T follicular helper cell (primary cell): ENCODE measurements at regions not wholly inside any gene's neighbourhood (a gene's known extent, or its start where the extent isn't known, plus 50 kb on each side); places are given as distances from the start of the nearest gene placed in this dataset.

Source experiments
- DNase-seq: peaks from one replicate; pipeline ENCODE4 v3.0.0-alpha.2; 2020; ENCODE audit warnings: low read depth

DNA sequence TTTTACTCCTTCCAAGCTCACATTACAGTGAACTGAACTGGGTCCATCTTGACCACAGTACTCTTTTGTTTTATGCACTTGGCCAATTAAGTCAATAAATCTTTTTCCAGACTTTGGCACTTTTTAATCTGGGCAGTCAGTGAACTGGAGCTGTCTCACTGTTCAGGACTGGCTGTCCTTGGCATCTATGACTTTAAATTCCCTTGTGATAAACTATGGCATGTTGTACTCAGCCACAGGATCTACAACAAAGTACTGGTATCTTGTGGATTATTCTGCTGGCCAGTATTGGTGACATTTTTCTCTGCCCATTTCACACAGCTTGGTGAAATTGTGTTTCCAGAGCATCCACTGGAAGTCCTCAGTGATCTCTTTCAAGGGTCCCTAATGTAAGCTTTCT, 1144.8 kb upstream of the SEMA6A start:
- no peak for DNase-seq

- no peak for DNase-seq
Observed at GRCh38 chr5:117713585-117714198, 1139.1 kb upstream of the SEMA6A start.

GRCh38 chr5:117701062-117701461, 1126.4 kb upstream of the SEMA6A start:
- DNase-seq: no peak

DNA sequence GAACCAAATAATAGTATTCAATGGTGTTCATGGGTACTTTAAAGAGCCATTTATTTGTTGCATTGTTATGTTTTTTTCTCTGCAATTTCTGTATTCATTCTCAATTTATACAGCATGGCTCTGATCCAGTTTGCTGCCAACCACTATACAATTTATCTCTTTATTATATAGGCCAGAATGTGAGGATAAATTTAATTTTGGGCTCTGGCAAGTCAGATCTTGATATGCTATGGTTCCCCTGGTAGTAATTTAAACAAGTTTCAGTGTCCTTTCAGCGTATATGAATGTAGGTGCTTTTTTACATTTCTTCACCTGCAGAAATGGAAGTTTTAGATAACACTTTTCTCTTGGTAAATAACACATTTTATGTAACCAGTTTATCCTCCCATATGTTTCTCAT, 1118.0 kb upstream of the SEMA6A start:
- no peak for DNase-seq

DNA sequence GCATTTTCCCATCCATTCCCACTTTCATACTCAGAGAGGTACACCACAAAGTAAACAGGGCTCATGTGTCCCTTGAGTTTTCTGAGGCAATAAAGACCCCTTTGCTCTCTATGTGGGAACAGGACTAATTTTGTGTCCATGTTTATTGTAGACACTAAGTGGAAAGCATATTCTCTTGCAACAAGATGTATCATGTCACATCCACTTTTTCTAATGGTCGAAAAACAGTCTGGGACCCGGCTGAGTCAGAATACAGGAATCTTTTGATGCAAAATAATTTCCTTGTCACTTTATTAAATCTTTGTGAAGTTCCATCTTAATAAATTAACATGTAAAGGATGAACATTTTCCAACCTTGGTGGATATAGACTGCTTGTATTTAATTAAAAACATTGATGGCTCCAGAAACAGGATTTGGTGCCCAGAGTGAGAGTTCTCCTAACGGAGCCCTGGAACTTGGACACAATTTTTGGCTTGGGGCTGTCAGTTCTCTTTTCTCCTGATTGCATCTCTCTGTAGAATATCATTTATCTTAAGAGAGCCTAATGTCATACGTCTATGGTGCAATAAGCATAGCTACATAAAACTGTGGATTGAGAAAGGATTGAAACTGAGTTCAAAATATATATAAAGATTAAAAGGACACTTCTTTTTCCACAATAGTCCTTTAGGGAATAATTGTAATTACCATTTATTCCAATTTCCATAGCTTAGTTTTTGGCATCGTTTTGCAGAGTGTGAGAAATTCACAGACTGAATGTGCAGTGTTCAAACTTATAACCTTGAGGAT, 1116.7 kb upstream of the SEMA6A start:
- no peak for DNase-seq

GRCh38 chr5:117690612-117691011, 1116.0 kb upstream of the SEMA6A start:
- no peak for DNase-seq

DNA sequence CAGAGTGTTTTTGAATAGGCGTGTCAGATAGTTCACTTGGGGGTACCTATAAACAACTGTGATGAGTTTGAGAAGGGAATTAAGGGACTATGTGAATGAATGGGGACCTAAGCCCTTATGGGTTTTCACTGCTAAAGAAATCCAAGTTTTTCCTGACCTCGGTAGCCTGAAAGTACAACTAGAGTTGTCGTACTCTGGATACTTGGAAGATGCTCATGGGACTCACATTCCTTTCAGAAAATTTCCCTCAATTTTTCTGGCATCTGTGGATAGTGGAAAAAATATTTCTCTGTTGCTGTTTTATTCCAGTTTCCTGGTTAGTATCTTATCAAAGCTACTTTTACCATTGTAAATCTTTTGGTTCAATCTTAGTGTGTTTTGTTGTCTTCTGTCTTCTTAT, 1112.3 kb upstream of the SEMA6A start:
- no peak for DNase-seq

GRCh38 chr5:117682416-117682815, 1107.8 kb upstream of the SEMA6A start:
- DNase-seq: no peak

- no peak for DNase-seq
Observed at GRCh38 chr5:117681431-117682254, 1107.0 kb upstream of the SEMA6A start.

DNA sequence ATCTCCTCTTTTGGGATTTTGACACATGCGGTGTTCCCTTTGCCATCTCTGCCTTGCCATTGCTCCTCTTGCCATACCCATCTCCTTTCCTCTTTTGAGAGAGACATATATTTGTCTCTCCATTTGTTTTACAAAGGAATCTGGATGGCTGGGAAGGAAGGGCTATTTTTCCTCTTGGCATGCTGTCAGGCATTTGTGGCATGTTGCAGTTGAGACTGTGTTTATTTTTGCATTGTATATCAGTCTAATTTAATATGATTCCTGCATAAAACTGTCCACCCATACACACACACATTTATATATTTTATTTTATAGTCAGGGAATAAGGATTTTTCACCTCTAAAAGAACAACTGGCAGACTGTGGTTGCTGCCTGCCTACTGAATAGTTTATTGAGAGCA, 1105.8 kb upstream of the SEMA6A start:
- no peak for DNase-seq

DNA sequence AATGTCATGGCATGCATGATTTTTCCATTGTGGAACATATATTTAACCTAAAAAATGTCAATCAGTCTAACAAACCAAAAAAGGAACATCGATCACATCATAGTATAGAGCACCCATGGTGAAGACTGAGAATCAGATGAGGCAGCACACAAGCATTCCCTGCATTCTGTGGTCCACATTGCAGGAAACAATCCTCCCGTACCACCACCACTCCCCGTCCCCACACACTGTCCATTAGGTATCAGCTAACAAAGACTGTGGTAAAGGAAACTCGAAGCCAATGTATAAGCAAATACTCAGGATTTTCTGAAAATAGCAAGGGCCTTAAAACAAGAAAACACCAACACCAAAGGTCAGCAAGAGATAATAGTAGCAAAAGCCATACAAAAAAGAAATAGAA, 1104.4 kb upstream of the SEMA6A start:
- no peak for DNase-seq

GRCh38 chr5:117675646-117676045, 1101.0 kb upstream of the SEMA6A start:
- DNase-seq: no peak

DNA sequence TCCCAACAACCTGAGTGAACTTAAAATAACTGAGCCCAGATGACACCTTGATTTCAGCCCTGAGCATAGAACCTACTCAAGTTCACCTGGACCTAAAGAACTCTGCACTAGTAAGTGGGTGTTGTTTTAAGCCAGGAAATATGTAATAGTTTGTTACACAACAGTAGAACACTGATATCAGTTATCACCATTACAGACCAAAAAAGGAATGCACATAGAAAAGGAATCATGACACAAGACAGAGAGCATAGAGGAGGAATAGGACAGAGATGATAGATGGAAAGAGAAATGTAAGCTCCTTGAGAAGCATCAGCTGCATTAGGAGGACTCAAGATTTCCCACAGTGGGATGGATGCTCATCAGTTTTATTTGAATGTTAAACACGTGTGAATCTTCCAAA, 1096.9 kb upstream of the SEMA6A start:
- DNase-seq: no peak

DNA sequence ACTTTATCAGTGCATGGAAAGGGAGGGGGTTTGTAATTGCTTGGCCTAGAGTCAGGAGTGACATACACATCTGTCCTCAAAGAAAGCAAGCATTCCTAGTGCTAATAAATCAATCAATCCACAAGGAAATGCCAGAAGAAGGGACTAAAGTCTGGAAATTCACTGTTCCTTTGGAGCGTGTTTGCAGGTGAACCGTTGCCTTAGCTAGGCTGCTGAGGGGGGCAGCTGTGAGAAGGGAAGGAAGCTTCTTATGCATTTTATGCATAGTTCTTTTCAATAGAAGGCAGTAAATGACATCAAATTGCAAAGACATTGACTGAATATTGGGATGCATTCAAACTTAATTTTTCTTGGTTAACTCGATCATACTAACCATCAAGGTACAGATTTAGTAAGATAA, 1092.5 kb upstream of the SEMA6A start:
- no peak for DNase-seq

- no peak for DNase-seq
Observed at GRCh38 chr5:117665121-117665520, 1090.5 kb upstream of the SEMA6A start.

GRCh38 chr5:117662361-117662760, 1087.7 kb upstream of the SEMA6A start:
- DNase-seq: no peak

- no peak for DNase-seq
Observed at GRCh38 chr5:117657541-117657940, 1082.9 kb upstream of the SEMA6A start.

- no peak for DNase-seq
Observed at GRCh38 chr5:117652958-117653280, 1078.3 kb upstream of the SEMA6A start.

DNA sequence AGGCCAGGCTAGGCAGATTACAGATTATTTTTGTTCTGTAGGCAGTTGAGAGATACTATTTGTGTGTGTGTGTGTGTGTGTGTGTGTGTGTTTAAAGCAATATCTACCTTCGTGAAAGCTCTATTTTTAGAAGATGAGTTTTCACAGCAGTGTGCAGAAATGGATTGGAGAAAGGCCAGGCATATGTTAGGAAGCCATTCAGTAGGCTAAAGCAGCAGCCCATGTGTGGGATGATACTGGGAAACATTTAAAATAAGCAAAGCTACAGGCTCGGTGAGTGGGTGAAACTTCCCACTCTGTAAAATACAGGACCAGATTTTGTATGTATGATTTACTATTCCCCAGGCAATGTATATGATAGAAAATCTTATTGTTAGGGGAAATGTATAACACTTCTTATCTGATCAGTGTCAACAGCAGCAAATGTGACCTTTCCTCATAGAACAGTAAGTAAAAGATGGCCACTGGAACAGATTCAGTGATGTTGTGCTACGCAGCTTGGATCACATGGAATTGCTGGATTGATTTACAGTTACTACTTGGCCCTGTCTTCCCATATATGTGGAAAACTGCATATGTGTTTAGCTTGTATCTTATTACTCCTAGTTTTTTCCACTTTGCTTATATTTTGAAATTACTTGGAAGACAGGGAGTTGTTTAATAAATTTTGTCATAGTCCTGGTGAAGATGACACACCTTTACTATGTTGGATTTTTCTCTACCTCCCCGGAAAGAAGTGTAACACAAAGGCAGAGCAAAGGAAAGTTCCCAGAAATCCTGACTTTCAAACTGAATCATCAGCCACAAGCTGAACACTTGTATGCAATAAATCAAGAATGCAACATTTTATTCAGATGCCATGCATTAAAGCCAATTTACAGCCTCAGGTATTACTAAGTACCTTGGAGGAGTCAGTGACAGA, 1077.7 kb upstream of the SEMA6A start:
- DNase-seq: no peak

DNA sequence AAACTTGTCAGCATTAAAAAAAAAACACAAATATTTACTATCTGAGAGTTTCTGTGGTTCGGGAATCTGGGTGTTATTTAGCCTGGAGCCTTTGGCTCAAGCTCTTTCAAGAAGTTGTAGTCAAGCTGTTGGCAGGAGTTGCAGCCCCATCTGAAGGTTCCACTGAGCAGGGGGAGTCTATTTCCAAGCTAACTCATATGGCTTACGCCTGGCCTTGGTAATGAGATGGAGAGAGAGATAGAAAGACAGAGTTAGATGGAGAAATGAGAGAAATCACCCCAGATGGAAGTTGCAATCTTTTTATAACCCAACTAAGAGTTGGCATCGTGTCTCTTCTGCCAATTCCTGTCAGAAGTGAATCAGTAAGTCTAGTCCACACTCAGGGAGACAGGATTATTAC, 1075.2 kb upstream of the SEMA6A start:
- no peak for DNase-seq

DNA sequence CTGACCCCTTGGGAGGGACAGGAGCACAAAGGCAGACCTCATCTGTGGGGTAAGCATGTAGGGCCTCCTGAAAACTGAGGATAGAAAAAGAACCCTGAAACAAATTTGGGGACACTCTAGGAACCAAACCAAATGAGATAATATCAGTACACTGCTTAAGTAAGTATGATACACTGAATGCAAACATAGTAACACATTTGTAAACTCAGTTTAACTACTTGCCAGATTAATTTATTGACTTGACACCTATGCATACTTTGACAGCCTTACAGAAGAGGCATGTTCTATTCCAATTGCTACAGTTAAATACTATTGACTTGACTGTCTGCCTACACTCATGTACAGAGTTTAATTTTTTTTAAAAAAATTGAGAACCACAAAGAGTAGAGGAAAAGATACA, 1070.8 kb upstream of the SEMA6A start:
- DNase-seq: no peak

GRCh38 chr5:117638581-117638980, 1064.0 kb upstream of the SEMA6A start:
- no peak for DNase-seq
